Activated CD8-positive, alpha-beta memory T cell treated with anti-CD3 and anti-CD28 coated beads for 36 hours (primary cell): ENCODE measurements at regions not wholly inside any gene's neighbourhood (a gene's known extent, or its start where the extent isn't known, plus 50 kb on each side); places are given as distances from the start of the nearest gene placed in this dataset.

ENCODE experiments used
- CTCF ChIA-PET: fragments of 350-600 bp; sonication (Branson Sonifier 250); formaldehyde crosslinking; loops from one replicate; lab custom pipeline; 2021; ENCODE audit warnings: antibody characterized with exemption; lab: Charles Lee
- POLR2A ChIA-PET: fragments of 350-600 bp; sonication (Branson Sonifier 250); formaldehyde crosslinking; loops from one replicate; lab custom pipeline; 2021; ENCODE audit warnings: antibody characterized with exemption; lab: Charles Lee

DNA sequence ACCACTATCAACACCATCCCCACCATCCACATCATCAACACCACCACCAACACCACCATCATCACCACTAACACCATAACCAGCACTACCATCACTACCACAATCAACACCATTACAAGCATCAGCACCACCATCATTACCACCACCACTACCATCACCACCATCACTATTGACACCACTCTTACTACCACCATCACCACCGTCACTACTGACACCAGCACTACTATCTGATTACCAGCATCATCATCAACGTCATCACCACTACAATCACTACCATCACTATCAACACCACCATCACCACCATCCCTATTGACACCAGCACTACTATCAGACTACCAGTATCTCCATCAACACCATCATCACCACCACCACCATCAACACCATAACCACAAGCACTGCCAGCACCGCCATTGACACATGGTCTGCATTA lies 106.1 kb upstream of the RUNX3 start:
- CTCF ChIA-PET: interaction anchor here (0.9 to 8.2 kb wide), 19 partner anchors 8 to 113 kb away, joined by 3 to 106 read pairs (median 4); partner anchors contain the start of gene RUNX3
- POLR2A ChIA-PET: interaction anchor here (1.1 to 2.3 kb wide), 3 partner anchors 70 to 106 kb away, joined by 4 to 8 read pairs (median 4); partner anchors contain the start of gene RUNX3

DNA sequence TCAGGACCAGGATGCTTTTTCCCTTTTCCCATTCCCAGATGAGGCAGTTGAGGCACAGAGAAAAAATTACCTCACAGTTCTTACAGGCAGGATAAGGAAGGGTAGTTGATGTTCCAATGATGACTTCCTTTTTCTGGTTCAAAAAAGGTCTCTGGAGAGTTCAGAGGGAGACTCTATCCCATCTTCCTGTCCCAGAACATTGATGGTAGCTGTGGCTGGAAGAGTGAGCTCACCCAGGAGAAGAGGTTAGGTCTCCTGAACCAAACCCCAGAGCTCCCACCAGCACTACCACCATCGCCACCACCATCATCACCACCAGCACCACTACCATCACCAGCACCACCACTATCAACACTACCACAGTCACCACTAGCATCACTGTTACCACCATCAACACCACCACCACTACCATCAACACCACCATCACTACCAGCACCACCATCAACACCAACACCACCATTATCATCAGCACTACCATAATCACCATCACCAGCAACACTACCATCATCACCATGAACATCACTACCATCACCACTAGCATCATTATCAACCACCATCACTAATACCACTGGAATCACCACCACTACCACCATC lies 105.5 kb upstream of the RUNX3 start:
- ChIA-PET POLR2A (interaction anchor here (1.1 to 2.3 kb wide), 3 partner anchors 69 to 105 kb away, joined by 4 to 8 read pairs (median 4); partner anchors contain the start of gene RUNX3), CTCF (interaction anchor here (0.7 to 8.2 kb wide), 13 partner anchors 8 to 111 kb away, joined by 3 to 106 read pairs (median 4); partner anchors contain the start of gene RUNX3)

DNA sequence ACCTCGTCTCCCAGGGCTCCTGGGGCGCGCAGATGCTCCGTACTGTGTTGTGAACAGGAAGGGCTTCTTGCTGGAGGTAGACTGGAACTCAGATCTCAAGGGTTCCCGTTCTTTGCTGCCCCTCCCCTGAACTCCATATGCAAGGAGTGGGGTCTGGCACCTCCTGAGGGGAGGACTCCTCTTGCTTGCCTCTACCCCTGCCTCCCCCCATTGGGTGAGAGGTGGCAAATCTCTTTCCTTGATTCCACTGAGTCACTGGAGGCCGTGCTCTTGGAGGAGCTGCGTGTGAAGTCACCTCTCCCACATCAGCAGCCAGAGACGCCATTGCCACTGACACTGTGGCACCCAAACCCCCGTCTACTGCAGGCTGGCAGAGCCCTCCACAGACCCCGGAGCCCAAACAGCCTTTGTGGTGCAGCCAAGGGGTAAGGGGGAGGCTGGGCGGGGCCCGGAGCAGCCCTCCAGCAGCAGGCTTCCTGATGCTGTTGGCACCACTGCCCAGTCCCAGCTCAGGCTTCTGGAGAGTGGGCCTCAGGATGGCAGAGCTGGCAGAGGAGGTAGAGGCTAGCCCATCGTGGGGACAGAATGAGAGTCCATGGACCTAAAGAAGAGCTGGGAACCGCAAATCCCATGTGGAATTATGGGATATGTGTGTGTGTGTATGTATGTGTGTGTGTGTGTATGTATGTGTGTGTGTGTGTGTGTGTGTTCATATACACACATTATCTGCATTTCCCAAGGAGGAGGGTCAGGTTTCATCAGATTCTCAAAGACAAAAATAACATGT lies 104.9 kb upstream of the RUNX3 start:
- POLR2A ChIA-PET: interaction anchor here (0.6 to 1.9 kb wide), 2 partner anchors 70 to 115 kb away, joined by 3 to 8 read pairs; no protein-coding TSS in a partner anchor
- CTCF ChIA-PET: interaction anchor here (0.7 to 8.2 kb wide), 11 partner anchors 11 to 111 kb away, joined by 3 to 106 read pairs (median 4); partner anchors contain the start of gene RUNX3

DNA sequence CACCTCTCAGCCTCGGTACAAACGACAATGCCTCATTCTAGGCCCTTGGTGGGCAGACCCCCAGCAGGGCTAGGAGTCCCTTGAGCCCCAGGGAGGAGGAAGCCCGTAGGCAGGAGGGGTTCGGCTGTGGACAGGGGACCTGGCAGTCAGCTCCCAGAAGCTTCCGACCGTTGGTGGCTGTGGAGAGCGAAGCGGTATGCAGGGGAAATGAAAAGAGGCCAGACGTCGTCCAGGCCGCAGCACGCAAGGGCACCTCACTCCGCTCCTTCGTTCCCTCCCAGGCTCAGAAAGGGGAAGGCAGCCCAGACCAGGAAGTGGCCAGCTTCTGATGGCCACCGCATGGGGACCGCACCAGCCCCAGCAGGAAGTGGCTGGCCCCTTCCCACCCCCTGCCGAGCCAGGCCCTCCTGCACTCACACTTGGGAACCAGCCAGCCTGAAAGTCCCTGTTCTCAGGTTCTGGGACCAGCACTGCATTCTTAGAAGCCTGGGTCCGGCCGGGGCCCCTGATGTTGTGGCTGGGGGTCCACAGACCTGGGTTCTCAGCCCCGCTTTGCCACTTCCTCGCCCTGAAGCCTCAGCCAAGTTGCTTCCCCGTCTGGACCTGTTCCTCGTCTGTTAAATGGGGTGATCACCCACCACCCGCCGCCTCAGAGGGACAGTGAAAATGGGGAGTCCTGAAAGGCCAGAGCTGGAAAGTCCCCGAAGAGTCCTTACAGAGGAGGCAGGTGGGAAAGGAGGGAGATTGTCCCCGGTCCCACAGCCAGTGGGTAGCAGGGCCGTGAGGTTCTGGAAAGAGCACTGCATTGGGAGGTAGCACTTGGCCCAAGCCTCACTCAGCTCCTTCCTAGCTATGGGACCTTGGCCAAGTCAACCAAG lies 104.0 kb upstream of the RUNX3 start:
- CTCF ChIA-PET: interaction anchor here (0.6 to 8.2 kb wide), 16 partner anchors 10 to 186 kb away, joined by 3 to 106 read pairs (median 4); partner anchors contain the start of gene RUNX3
- POLR2A ChIA-PET: interaction anchor here (1.1 to 2.1 kb wide), 7 partner anchors 12 to 87 kb away, joined by 3 to 8 read pairs (median 6); no protein-coding TSS in a partner anchor

DNA sequence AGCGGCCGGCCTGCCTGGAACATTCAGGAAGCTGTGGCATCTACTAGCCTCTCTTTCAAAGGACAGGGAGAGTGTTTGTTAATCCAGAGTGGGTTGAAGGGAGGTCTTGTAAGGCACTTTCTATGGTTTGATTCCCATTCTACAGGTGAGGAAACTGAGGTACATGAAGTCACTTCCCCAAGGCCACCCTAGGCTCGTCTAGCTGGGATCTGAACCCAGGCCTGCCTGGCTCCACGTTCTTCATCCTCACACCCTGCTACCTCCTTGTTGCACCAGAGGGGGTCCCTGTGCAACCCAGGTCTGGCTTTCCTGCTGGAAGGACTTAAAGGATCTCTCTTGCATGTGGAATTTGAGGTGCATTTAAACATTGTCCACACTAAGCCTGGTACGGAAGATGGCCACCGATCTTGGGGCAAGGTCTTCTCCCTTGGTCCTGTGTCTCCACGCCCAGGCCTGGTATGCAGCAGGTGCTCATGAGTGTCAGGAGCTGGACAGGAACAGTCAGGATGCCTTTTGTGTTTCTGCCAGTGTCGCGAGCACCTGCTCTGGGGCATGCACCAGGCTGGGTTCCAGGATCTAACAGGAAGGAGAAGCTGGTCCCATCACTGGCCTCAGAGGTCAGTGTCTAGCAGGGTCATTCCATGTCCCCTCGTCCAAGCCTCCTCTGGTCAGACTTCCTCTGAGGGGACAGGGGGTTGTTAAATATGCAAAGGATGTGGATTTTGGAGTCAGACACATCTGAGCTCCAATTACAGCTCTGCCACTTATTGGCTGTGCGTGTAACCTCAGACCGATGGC lies 103.2 kb upstream of the RUNX3 start:
- CTCF ChIA-PET: interaction anchor here (0.6 to 8.2 kb wide), 13 partner anchors 11 to 186 kb away, joined by 3 to 106 read pairs (median 4); no protein-coding TSS in a partner anchor

DNA sequence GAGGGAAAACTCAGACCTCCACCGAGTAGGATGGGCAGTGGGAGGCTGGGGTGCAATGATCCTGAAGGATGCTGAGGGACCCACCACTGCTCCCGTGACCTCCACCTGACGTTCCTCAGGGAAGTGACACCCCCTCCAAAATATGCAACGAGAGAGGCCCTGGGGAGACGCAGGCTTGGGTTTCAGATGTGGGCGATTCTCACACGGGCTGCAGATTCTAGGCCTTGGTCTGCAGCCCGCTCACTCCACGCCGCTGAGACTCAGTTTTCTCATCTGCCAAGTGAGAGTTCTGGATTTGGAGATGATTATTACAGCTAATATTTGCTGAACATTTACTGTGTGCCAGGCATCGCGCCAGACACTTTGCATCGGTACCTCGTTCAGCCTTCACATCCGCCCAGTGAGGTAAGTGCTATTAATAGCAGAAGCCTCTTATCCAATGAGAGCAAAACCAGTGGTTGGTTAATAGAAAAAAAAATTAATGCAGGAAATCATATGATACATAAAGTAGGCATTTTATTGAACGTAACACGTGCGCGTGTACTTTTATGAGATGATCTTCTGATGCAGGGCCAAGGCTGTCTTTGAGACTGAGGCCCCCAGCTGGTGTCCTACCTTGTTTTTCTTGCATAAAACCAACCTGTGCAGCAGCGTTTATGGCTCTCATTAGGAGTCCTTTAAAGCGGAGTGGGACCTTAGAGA lies 102.0 kb upstream of the RUNX3 start:
- ChIA-PET CTCF (interaction anchor here (0.7 to 8.2 kb wide), 10 partner anchors 10 to 184 kb away, joined by 3 to 106 read pairs (median 4); no protein-coding TSS in a partner anchor), POLR2A (interaction anchor here (0.6 to 2.1 kb wide), 7 partner anchors 10 to 121 kb away, joined by 3 to 15 read pairs (median 5); no protein-coding TSS in a partner anchor)

More for the DNA sequence above, 103.2 kb upstream of the RUNX3 start:
- POLR2A ChIA-PET: interaction anchor here (0.6 to 2.1 kb wide), 9 partner anchors 11 to 86 kb away, joined by 3 to 8 read pairs (median 4); no protein-coding TSS in a partner anchor

DNA sequence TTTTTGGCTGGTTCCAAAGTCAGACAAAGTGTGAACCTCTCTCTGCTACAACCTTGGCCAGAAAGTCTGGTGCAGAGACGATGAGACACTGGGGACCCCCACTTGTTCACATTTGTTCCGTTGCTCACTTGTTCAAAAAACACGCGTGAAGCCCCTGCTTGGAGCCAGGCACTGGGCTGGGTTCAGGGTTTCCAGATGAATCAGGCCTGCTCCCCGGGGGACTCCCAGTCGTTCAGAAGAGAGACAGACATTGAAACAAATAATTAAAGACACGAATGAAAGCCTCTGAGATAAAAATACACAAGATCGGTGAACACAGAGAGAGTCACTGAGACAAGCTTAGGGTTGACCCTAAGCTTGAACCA lies 101.5 kb upstream of the RUNX3 start:
- POLR2A ChIA-PET: interaction anchor here (0.6 to 2.1 kb wide), 7 partner anchors 9 to 120 kb away, joined by 3 to 15 read pairs (median 5); no protein-coding TSS in a partner anchor

DNA sequence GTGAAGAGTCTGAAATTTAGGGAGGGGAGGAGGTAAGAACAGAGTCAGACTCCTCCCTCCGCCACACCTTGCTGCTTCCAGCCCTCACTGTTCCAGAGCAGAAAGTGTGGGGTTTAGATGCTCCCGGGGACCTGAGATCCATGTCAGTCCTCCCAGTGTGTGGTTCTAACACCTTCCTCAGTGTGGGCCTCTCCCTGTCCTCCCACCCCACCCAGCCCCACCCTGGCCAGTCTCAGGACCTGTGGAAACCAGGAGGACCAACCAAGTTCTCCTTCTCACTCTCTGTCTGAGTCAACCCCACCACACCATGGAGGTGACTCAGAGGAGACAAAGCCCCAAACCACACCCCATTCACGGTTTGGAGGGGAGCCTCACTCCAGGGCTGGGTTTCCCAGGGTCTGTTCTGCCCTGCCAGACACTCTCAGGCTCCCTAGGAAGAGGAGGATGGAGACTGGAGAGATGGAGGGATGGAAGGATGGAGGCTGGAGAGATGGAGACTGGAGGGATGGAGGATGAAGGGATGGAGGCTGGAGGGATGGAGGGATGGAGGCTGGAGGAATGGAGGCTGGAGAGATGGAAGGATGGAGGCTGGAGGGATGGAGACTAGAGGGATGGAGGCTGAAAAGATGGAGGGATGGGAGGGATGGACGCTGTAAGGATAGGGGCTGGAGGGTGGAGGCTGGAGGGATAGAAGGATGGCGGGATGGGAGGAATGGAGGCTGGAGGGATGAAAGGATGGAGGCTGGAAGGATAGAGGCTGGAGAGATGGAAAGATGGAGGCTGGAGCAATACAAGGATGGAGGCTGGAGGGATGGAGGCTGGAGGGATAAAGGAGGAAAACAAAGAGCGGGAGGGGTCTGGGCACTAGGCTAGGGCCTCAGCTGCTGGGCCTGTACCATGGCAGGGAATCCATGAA lies 100.9 kb upstream of the RUNX3 start:
- ChIA-PET CTCF (interaction anchor here (1.0 to 8.2 kb wide), 5 partner anchors 9 to 67 kb away, joined by 3 to 106 read pairs (median 14); no protein-coding TSS in a partner anchor), POLR2A (interaction anchor here (1.3 to 3.5 kb wide), 4 partner anchors 9 to 71 kb away, joined by 3 to 31 read pairs (median 10); no protein-coding TSS in a partner anchor)

More for the DNA sequence above, 101.5 kb upstream of the RUNX3 start:
- CTCF ChIA-PET: interaction anchor here (0.7 to 8.2 kb wide), 6 partner anchors 9 to 68 kb away, joined by 3 to 106 read pairs (median 4); no protein-coding TSS in a partner anchor

DNA sequence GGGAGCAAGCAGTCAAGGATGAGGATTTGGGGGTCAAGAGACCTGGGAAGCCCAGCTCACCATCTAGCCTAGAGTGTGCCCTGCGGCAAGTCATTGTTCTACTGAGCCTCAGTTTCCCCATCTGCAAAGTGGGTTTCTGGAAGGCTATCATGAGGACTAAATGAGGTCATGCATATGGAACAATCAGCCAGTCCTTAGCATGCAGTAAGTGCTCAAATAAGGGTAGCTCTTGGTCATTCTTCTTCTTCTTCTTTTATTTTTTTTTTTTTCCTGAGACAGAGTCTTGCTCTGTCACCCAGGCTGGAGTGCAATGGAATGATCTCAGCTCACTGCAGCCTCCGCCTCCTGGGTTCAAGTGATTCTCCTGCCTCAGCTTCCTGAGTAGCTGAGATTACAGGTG lies 99.9 kb upstream of the RUNX3 start:
- POLR2A ChIA-PET: interaction anchor here (0.6 to 3.5 kb wide), 2 partner anchors 64 to 281 kb away, joined by 4 to 31 read pairs; no protein-coding TSS in a partner anchor
- CTCF ChIA-PET: interaction anchor here (1.0 to 2.7 kb wide), 5 partner anchors 21 to 83 kb away, joined by 4 to 16 read pairs (median 6); no protein-coding TSS in a partner anchor

DNA sequence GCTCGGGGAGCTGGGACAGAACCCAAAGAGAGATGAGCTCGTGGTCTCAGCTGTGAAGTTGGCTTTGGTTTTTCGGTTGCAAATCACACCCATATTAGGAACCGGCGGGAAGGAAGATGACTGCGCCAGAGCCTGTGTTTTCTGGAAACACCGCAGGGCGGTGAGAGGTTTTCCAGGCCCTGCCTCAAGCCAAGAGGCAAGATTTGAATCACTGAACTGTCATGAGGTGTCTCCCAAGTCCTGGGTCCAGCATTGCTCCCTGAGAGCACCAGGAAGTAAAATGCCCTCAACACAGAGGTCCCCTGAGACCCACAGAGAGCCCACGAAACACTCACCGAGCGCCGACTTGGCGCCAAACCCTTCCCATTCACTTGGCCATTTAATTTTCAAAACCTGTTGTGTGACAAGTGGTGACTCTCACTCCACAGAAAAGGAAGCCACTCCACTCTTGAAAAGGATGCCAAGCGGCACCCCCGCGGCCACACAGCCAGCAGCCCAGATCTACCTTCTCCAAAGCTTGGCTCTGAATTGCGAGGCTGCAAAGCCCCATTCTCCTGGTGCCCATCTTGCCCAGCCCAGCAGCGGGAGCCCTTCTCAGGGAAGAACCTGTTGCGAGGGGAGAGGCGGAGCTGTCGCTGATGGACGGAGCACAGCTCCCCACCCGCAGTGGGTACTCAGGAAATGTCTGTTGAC lies 99.0 kb upstream of the RUNX3 start:
- POLR2A ChIA-PET: interaction anchor here (0.6 to 3.5 kb wide), 6 partner anchors 63 to 280 kb away, joined by 3 to 31 read pairs (median 4); partner anchors contain the start of gene RUNX3
- CTCF ChIA-PET: interaction anchor here (0.9 to 2.7 kb wide), 10 partner anchors 8 to 120 kb away, joined by 3 to 16 read pairs (median 6); no protein-coding TSS in a partner anchor

DNA sequence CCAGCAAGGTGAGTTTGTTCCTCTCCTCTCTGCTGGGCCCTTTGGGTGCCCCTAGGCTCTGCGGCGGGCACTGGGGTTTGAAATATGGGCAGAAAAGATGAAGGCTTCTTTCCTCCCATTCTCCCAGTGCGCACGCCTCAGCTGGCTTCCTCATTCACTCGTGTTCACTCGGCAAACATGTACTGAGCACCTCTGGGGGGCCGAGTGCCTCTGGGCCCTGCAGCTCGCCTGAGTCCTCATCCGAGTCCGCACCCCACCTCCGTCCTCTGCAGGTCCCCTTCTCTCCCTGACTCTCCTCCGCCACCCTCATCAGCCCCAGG lies 98.5 kb upstream of the RUNX3 start:
- POLR2A ChIA-PET: interaction anchor here (1.0 to 3.5 kb wide), 5 partner anchors 63 to 98 kb away, joined by 3 to 31 read pairs (median 4); partner anchors contain the start of gene RUNX3

DNA sequence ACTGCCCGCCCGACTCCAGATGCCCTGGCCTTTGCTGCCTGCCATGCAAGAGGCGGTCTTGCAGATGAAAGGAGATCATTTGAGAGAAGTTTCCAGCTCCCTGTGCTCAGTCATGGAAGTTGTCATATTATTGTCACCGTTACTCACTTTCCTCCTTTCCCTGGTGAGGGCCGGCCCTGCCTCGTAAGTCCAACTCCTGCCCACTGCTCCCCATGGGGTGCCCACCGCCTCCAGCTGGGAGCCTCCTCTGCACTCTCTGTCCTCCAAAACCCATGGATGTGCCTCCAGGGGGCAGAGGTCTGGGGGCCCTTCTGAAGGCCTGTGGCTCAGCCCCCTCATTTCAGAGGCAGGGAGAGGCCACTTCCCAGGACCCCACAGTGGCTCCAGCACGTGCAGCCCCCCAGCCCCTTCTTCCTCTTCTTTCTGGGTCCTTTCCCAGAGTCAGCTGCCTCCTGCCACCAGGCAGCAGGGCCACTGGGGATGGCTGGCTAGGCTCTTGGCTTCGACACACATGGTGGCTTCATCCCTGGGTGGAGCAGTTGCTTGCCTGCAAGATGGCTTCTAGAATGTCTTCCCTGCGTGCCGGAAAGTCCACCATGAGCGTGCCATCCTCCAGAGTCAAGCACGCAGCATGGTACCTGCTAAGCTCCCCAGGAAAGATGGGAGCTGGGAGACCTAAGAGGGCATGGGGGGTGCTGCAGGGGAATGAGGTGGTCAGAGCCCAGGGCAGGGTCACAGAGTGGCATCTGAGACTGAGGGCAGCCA lies 97.9 kb upstream of the RUNX3 start:
- POLR2A ChIA-PET: interaction anchor here (0.8 to 3.5 kb wide), 6 partner anchors 19 to 98 kb away, joined by 3 to 31 read pairs (median 4); partner anchors contain the start of gene RUNX3

More for the DNA sequence above, 98.5 kb upstream of the RUNX3 start:
- CTCF ChIA-PET: interaction anchor here (0.9 to 2.7 kb wide), 9 partner anchors 8 to 119 kb away, joined by 3 to 16 read pairs (median 6); no protein-coding TSS in a partner anchor

DNA sequence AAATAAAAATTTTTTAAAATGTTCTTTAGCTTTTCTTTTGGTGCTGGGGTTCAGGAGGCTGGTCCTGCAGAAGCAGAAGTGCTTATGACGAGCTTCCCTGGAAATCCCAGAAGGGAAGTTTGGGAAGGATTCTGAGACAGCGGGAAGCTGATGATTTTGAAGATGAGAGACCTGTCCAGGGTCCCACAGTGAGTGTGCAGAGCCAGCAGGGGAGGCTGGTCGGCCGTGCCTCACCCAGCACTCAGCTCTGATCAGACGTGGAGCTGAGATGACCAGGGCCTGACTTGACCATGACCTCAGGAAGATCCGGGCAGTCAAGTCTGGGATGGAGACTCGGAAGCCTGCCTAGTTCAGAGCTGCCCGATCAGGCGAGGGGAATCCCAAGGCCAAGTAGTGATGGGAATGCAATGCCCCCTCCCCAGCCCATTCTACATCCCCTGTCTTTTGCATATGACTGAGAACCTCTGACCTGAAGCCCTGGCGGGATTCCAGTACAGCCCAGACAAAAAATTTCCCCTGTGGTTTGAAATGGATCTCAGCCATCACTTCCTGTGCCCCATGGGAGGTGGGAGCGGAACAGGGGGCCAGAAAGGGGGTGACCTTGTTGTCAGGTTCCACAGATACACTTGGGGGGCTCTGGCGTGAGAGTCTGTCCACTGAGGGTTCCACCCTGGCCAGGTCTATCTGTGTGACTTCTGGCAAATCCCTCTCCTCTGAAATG lies 96.8 kb upstream of the RUNX3 start:
- ChIA-PET CTCF (interaction anchor here (0.7 to 2.4 kb wide), 5 partner anchors 10 to 92 kb away, joined by 3 to 7 read pairs (median 3); no protein-coding TSS in a partner anchor), POLR2A (interaction anchor here (0.8 to 3.5 kb wide), 3 partner anchors 18 to 62 kb away, joined by 3 to 31 read pairs (median 4); no protein-coding TSS in a partner anchor)

More for the DNA sequence above, 97.9 kb upstream of the RUNX3 start:
- CTCF ChIA-PET: interaction anchor here (0.6 to 2.7 kb wide), 8 partner anchors 9 to 119 kb away, joined by 3 to 16 read pairs (median 4); no protein-coding TSS in a partner anchor
